B cell (primary cell): ENCODE measurements at regions not wholly inside any gene's neighbourhood (a gene's known extent, or its start where the extent isn't known, plus 50 kb on each side); places are given as distances from the start of the nearest gene placed in this dataset.

Experiments used
- ATAC-seq: fragments of 200-7000 bp; cut with Tn5 transposase; one replicate; pipeline ENCODE4 v1.10.0; 2021; ENCODE audit warnings: low read depth, mild to moderate bottlenecking, moderate number of reproducible peaks, moderate library complexity
- CTCF ChIA-PET: fragments of 350-600 bp; sonication (Branson Sonifier 250); formaldehyde crosslinking; loops from one replicate; lab custom pipeline; 2021; ENCODE audit warnings: antibody characterized with exemption, inconsistent platforms; lab: Charles Lee
- POLR2A ChIA-PET: fragments of 350-600 bp; sonication (Branson Sonifier 250); formaldehyde crosslinking; loops from one replicate; lab custom pipeline; 2021; ENCODE audit warnings: antibody characterized with exemption; lab: Charles Lee
- DNase-seq: peaks from one replicate; pipeline ENCODE4 v3.0.0; 2013
- H2AFZ ChIP-seq: 2 replicates; pipeline ENCODE4 v1.6.1; 2012; ENCODE audit warnings: mild to moderate bottlenecking, low read depth, low read length; ENCODE audit not compliant: insufficient read depth, poor library complexity, severe bottlenecking
- H3K27ac ChIP-seq, 2 donors: 1 replicate in 1 of 2; 2 replicates in 1 of 2; pipeline ENCODE4 v1.5.1; 2012 to 2013; ENCODE audit warnings: low read length in 2 of 2, mild to moderate bottlenecking in 2 of 2, moderate library complexity in 1 of 2
- H3K27me3 ChIP-seq, 4 experiments: fragments of 200-600 bp in 1 of 4; sonication (generic) in 1 of 4; replicated peaks in 1 of 4; 1 replicate in 2 of 4; 2 replicates in 2 of 4; pipeline versions ENCODE4 v1.6.1 to v1.7.0; 2013 to 2016; ENCODE audit warnings: low read length in 3 of 4, mild to moderate bottlenecking in 2 of 4, mixed read lengths in 1 of 4, moderate library complexity in 1 of 4; ENCODE audit not compliant: insufficient read depth in 4 of 4, control insufficient read depth in 3 of 4; ENCODE audit errors: control extremely low read depth in 1 of 4
- H3K36me3 ChIP-seq, 2 experiments: replicated peaks in 1 of 2; 1 replicate in 1 of 2; 2 replicates in 1 of 2; pipeline versions ENCODE4 v1.6.1 to v1.7.1; 2013; ENCODE audit warnings: low read length in 1 of 2; ENCODE audit not compliant: insufficient read depth in 2 of 2, control insufficient read depth in 1 of 2; ENCODE audit errors: control extremely low read depth in 1 of 2, extremely low read depth in 1 of 2
- H3K4me1 ChIP-seq, 2 donors: fragments of 200-600 bp in 1 of 2; sonication (generic) in 1 of 2; 1 replicate in 1 of 2; 2 replicates in 1 of 2; pipeline versions ENCODE4 v1.5.1 to v1.6.1; 2013 to 2017; ENCODE audit warnings: low read length in 2 of 2; ENCODE audit not compliant: control insufficient read depth in 2 of 2, insufficient read depth in 2 of 2
- H3K4me2 ChIP-seq: replicated peaks from 2 replicates; pipeline ENCODE3; 2012; ENCODE audit warnings: mild to moderate bottlenecking, low read depth, low read length; ENCODE audit not compliant: poor library complexity, severe bottlenecking
- H3K4me3 ChIP-seq, 5 experiments: fragments of 200-600 bp in 1 of 5; sonication (generic) in 1 of 5; 1 replicate in 3 of 5; 2 replicates in 2 of 5; pipeline versions ENCODE4 v1.5.1 to v1.7.0; 2011 to 2016; ENCODE audit warnings: low read length in 4 of 5, mild to moderate bottlenecking in 4 of 5, low read depth in 2 of 5, control low read depth in 1 of 5, moderate library complexity in 1 of 5; ENCODE audit not compliant: insufficient read depth in 1 of 5; ENCODE audit errors: control extremely low read depth in 1 of 5, extremely low read depth in 1 of 5
- H3K79me2 ChIP-seq: fragments of 200-600 bp; sonication (generic); one replicate; pipeline ENCODE4 v1.6.0; 2016; ENCODE audit warnings: low read length; ENCODE audit not compliant: control insufficient read depth, insufficient read depth
- H3K9ac ChIP-seq: fragments of 200-600 bp; sonication (generic); 2 replicates; pipeline ENCODE4 v1.6.1; 2017; ENCODE audit warnings: mild to moderate bottlenecking, low read length, moderate library complexity
- H3K9me3 ChIP-seq, 3 donors: one replicate each; pipeline versions ENCODE4 v1.6.1 to v1.7.1; 2013; ENCODE audit warnings: low read length in 2 of 3; ENCODE audit not compliant: control insufficient read depth in 2 of 3, insufficient read depth in 1 of 3; ENCODE audit errors: control extremely low read depth in 1 of 3
- H4K20me1 ChIP-seq: 2 replicates; pipeline ENCODE4 v1.6.0; 2012; ENCODE audit warnings: mild to moderate bottlenecking, low read length; ENCODE audit not compliant: insufficient read depth, control insufficient read depth, poor library complexity, severe bottlenecking
- H3K27ac Mint-ChIP-seq: one replicate; pipeline ENCODE4 v1.8.0; 2021; ENCODE audit warnings: mixed read lengths
- H3K27me3 Mint-ChIP-seq: one replicate; pipeline ENCODE4 v1.8.0; 2021; ENCODE audit warnings: mixed read lengths
- H3K4me1 Mint-ChIP-seq: one replicate; pipeline ENCODE4 v1.8.0; 2021; ENCODE audit warnings: mixed read lengths
- H3K4me3 Mint-ChIP-seq: one replicate; pipeline ENCODE4 v1.8.0; 2021; ENCODE audit warnings: mixed read lengths
- H3K9me3 Mint-ChIP-seq: one replicate; pipeline ENCODE4 v1.8.0; 2022; ENCODE audit warnings: mixed read lengths; ENCODE audit not compliant: insufficient read depth
- EZH2 ChIP-seq: IDR thresholded peaks from 2 replicates; pipeline ENCODE4 v1.6.1; 2012; ENCODE audit warnings: borderline replicate concordance, low read depth, mild to moderate bottlenecking, moderate library complexity, low read length; ENCODE audit not compliant: insufficient read depth, poor library complexity, severe bottlenecking
- WGBS: methylation state at CpG from one replicate; pipeline ENCODE4 v1.1.5; 2013; ENCODE audit warnings: missing lambda C conversion rate; ENCODE audit not compliant: insufficient coverage; 5-methylcytosine and 5-hydroxymethylcytosine counted together
- intact Hi-C: fragments of 100-400 bp; cut with micrococcal nuclease; formaldehyde crosslinking; loops from one replicate; pipeline ENCODE4 v1.10.0; 2022
- TF ChIP-seq, protein P1 (sequence below): fragments of 200-600 bp; IDR thresholded peaks from one replicate; pipeline ENCODE4 v1.8.0; 2022; ENCODE audit warnings: antibody characterized with exemption, mild to moderate bottlenecking

DNA sequence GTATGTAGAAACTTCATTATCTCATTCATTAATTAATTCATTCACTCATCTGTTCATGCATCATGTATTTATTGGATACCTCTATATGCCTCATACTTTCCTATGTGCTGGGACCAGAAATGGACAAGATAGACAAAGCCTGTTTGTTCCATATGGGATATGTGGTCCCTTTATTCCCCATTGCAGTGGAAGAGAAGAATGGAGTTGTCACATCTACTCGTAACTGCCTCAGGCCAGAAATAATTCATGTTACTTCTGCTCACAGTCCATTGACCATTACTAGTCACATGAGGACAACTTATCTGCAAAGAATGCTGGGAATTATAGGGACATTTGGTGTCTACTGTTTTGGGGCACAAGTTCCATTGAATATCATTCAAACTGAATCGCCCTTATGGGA is 327.8 kb downstream of the MATN1 start:
- peaks cover 18% of the 10 kb centered on the region for H3K27me3 Mint-ChIP-seq
- DNase-seq (no peak), ATAC-seq (no peak)
- H3K4me1 Mint-ChIP-seq, result no peaks in the 10 kb centered on the region
- Histone ChIP-seq H3K36me3 (no peaks in the 10 kb centered on the region), H3K9ac (no peak overlapping the region), H3K4me2 (no peak overlapping the region), H3K4me1 (no peaks in the 10 kb centered on the region), H3K27me3 (peaks cover 0 to under 1% (median 0%) of the 10 kb centered on the region in 4 experiments), H3K9me3 (peaks cover 0 to 2% (median 0%) of the 10 kb centered on the region in 3 donors), H4K20me1 (no peaks in the 10 kb centered on the region), H3K27ac (no peak overlapping the region), H3K4me3 (no peak overlapping the region), H3K79me2 (no peaks in the 10 kb centered on the region), H2AFZ (no peak overlapping the region)
- WGBS, result no CpG with 5 or more reads among the region's 2 CpGs
- intact Hi-C loops, result no loop called here
- H3K9me3 Mint-ChIP-seq, result peaks cover 2% of the 10 kb centered on the region
- no peak for TF ChIP-seq EZH2
- TF ChIP-seq, protein P1, sequence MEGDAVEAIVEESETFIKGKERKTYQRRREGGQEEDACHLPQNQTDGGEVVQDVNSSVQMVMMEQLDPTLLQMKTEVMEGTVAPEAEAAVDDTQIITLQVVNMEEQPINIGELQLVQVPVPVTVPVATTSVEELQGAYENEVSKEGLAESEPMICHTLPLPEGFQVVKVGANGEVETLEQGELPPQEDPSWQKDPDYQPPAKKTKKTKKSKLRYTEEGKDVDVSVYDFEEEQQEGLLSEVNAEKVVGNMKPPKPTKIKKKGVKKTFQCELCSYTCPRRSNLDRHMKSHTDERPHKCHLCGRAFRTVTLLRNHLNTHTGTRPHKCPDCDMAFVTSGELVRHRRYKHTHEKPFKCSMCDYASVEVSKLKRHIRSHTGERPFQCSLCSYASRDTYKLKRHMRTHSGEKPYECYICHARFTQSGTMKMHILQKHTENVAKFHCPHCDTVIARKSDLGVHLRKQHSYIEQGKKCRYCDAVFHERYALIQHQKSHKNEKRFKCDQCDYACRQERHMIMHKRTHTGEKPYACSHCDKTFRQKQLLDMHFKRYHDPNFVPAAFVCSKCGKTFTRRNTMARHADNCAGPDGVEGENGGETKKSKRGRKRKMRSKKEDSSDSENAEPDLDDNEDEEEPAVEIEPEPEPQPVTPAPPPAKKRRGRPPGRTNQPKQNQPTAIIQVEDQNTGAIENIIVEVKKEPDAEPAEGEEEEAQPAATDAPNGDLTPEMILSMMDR, result no peak
- H3K27ac Mint-ChIP-seq, result no peak overlapping the region
- ChIA-PET CTCF (no interaction called here), POLR2A (no interaction called here)
- H3K4me3 Mint-ChIP-seq, result no peak overlapping the region

DNA sequence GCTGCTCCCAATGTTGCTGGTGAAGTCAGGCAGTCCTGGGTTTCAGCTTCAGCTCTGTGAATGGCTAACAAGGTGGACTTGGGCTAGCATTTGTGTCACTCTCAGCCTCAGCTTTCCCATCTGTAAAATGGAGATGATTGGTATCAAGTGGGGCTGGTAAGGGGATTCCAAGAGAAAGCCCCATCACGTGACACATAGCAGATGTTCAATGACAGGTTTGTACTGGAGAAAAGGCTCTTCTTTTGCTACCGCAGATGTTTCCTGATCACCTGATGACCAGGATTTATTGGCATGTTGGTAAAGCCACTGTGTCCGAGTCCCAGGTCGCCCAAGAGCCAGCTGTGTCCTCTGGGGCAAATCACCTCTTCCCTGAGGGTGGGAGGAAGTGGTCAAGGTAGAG is 335.0 kb downstream of the MATN1 start:
- H3K9me3 ChIP-seq, result no peaks in the 10 kb centered on the region
- H3K27ac ChIP-seq, result no peak overlapping the region
- H2AFZ ChIP-seq, result no peak overlapping the region
- H3K4me2 ChIP-seq, result no peak overlapping the region
- POLR2A ChIA-PET, result no interaction called here
- no peaks in the 10 kb centered on the region for H3K36me3 ChIP-seq
- peaks cover 0 to 3% (median 1%) of the 10 kb centered on the region in 4 experiments for H3K27me3 ChIP-seq
- H3K79me2 ChIP-seq, result no peaks in the 10 kb centered on the region
- no peak for TF ChIP-seq EZH2
- TF ChIP-seq, protein P1, result no peak
- Mint-ChIP-seq H3K4me1 (no peaks in the 10 kb centered on the region), H3K9me3 (peaks cover 2% of the 10 kb centered on the region), H3K27me3 (peaks cover 30% of the 10 kb centered on the region), H3K27ac (no peak overlapping the region), H3K4me3 (no peak overlapping the region)
- no peaks in the 10 kb centered on the region for H3K4me1 ChIP-seq
- intact Hi-C loops, result no loop called here
- no peak for ATAC-seq
- no peak overlapping the region for H3K4me3 ChIP-seq
- DNase-seq, result no peak
- CTCF ChIA-PET, result interaction anchor here (1.7 kb wide), 1 partner anchor 8 kb away, joined by 4 read pairs; no protein-coding TSS in a partner anchor
- no peaks in the 10 kb centered on the region for H4K20me1 ChIP-seq
- no peak overlapping the region for H3K9ac ChIP-seq
- WGBS, result 78% methylated on average over 4 of the region's 4 CpGs
